CD14-positive monocyte (primary cell): ENCODE measurements at regions not wholly inside any gene's neighbourhood (a gene's known extent, or its start where the extent isn't known, plus 50 kb on each side); places are given as distances from the start of the nearest gene placed in this dataset.

Experiments
- DNase-seq, 3 donors: peaks; one replicate each; pipeline ENCODE4 v3.0.0-alpha.2; 2011 to 2022
- H2AFZ ChIP-seq: 2 replicates; pipeline ENCODE4 v1.6.0; 2012; ENCODE audit warnings: mild to moderate bottlenecking, low read depth, low read length, inconsistent platforms; ENCODE audit not compliant: insufficient read depth, poor library complexity, severe bottlenecking
- H3K27ac ChIP-seq, 2 donors: 1 replicate in 1 of 2; 2 replicates in 1 of 2; pipeline ENCODE4 v1.5.1; 2012 to 2013; ENCODE audit warnings: low read length in 2 of 2, control low read depth in 1 of 2, inconsistent platforms in 1 of 2, low read depth in 1 of 2, mild to moderate bottlenecking in 1 of 2
- H3K27me3 ChIP-seq, 2 donors: one replicate each; pipeline versions ENCODE4 v1.6.0 to v1.6.1; 2011 to 2013; ENCODE audit warnings: low read length in 2 of 2; ENCODE audit not compliant: control insufficient read depth in 2 of 2, insufficient read depth in 2 of 2
- H3K36me3 ChIP-seq, 2 donors: replicated peaks in 1 of 2; 1 replicate in 1 of 2; 2 replicates in 1 of 2; pipeline versions ENCODE4 v1.5.1 to v1.6.1; 2012 to 2013; ENCODE audit warnings: low read length in 2 of 2, control low read depth in 1 of 2, inconsistent platforms in 1 of 2, mild to moderate bottlenecking in 1 of 2; ENCODE audit not compliant: insufficient read depth in 2 of 2, control insufficient read depth in 1 of 2
- H3K4me1 ChIP-seq, 2 donors: 1 replicate in 1 of 2; 2 replicates in 1 of 2; pipeline versions ENCODE4 v1.5.1 to v1.6.1; 2012 to 2013; ENCODE audit warnings: low read length in 2 of 2, control low read depth in 1 of 2, inconsistent platforms in 1 of 2, mild to moderate bottlenecking in 1 of 2, moderate library complexity in 1 of 2; ENCODE audit not compliant: insufficient read depth in 2 of 2, control insufficient read depth in 1 of 2
- H3K4me2 ChIP-seq: replicated peaks from 2 replicates; pipeline ENCODE3; 2012; ENCODE audit warnings: low read length, moderate library complexity, mild to moderate bottlenecking; ENCODE audit not compliant: poor library complexity, severe bottlenecking; ENCODE audit errors: extremely low read depth
- H3K4me3 ChIP-seq, 3 experiments: fragments of 200-600 bp in 1 of 3; sonication (generic) in 1 of 3; replicated peaks in 1 of 3; 1 replicate in 2 of 3; 2 replicates in 1 of 3; pipeline ENCODE4 v1.5.1; 2011 to 2013; ENCODE audit warnings: low read length in 3 of 3, mild to moderate bottlenecking in 3 of 3, control low read depth in 2 of 3, low read depth in 2 of 3, inconsistent platforms in 1 of 3, moderate library complexity in 1 of 3
- H3K79me2 ChIP-seq: 2 replicates; pipeline ENCODE4 v1.6.0; 2012; ENCODE audit warnings: mild to moderate bottlenecking, control low read depth, inconsistent platforms, low read length, moderate library complexity; ENCODE audit not compliant: insufficient read depth
- H3K9ac ChIP-seq: 2 replicates; pipeline ENCODE4 v1.6.0; 2017; ENCODE audit warnings: low read length, mild to moderate bottlenecking; ENCODE audit not compliant: insufficient read depth, poor library complexity, severe bottlenecking
- H3K9me3 ChIP-seq, 2 donors: replicated peaks in 1 of 2; 1 replicate in 1 of 2; 2 replicates in 1 of 2; pipeline versions ENCODE4 v1.5.1 to v1.6.1; 2012 to 2013; ENCODE audit warnings: low read length in 2 of 2, control low read depth in 1 of 2; ENCODE audit not compliant: control insufficient read depth in 1 of 2, insufficient read depth in 1 of 2
- H4K20me1 ChIP-seq: 2 replicates; pipeline ENCODE4 v1.6.0; 2012; ENCODE audit warnings: mild to moderate bottlenecking, low read length, control low read depth, moderate library complexity; ENCODE audit not compliant: insufficient read depth
- H3K27ac Mint-ChIP-seq, 7 donors: one replicate each; pipeline ENCODE4 v1.8.0; 2020; ENCODE audit warnings: mild to moderate bottlenecking in 7 of 7, mixed read lengths in 7 of 7, moderate library complexity in 6 of 7, inconsistent platforms in 2 of 7
- H3K27me3 Mint-ChIP-seq, 3 donors: one replicate each; pipeline ENCODE4 v1.8.0; 2021 to 2022; ENCODE audit warnings: low read depth in 3 of 3, mild to moderate bottlenecking in 3 of 3, mixed read lengths in 3 of 3, moderate library complexity in 3 of 3, inconsistent platforms in 1 of 3
- H3K36me3 Mint-ChIP-seq, 2 donors: one replicate each; pipeline ENCODE4 v1.8.0; 2020; ENCODE audit warnings: mixed read lengths in 2 of 2, inconsistent platforms in 1 of 2, mild to moderate bottlenecking in 1 of 2
- H3K4me1 Mint-ChIP-seq: one replicate; pipeline ENCODE4 v1.8.0; 2020; ENCODE audit warnings: mild to moderate bottlenecking, mixed read lengths
- H3K4me3 Mint-ChIP-seq, 2 donors: one replicate each; pipeline ENCODE4 v1.8.0; 2020; ENCODE audit warnings: mild to moderate bottlenecking in 2 of 2, mixed read lengths in 2 of 2, moderate library complexity in 1 of 2
- H3K9me3 Mint-ChIP-seq, 7 donors: one replicate each; pipeline ENCODE4 v1.8.0; 2020 to 2022; ENCODE audit warnings: mixed read lengths in 7 of 7, mild to moderate bottlenecking in 6 of 7, moderate library complexity in 6 of 7, inconsistent platforms in 2 of 7
- WGBS: methylation state at CpG from one replicate; pipeline ENCODE4 v1.1.5; 2013; ENCODE audit warnings: missing lambda C conversion rate; ENCODE audit not compliant: insufficient coverage; 5-methylcytosine and 5-hydroxymethylcytosine counted together
- intact Hi-C, 2 donors: fragments of 100-400 bp; cut with micrococcal nuclease; formaldehyde crosslinking; loops; one replicate each; pipeline versions ENCODE4 v1.15.0 to v1.15.1; 2023
- TF ChIP-seq, protein P1 (sequence below): fragments of 200-600 bp; IDR thresholded peaks from one replicate; pipeline ENCODE4 v1.8.0; 2022; ENCODE audit warnings: antibody characterized with exemption, mild to moderate bottlenecking

DNA sequence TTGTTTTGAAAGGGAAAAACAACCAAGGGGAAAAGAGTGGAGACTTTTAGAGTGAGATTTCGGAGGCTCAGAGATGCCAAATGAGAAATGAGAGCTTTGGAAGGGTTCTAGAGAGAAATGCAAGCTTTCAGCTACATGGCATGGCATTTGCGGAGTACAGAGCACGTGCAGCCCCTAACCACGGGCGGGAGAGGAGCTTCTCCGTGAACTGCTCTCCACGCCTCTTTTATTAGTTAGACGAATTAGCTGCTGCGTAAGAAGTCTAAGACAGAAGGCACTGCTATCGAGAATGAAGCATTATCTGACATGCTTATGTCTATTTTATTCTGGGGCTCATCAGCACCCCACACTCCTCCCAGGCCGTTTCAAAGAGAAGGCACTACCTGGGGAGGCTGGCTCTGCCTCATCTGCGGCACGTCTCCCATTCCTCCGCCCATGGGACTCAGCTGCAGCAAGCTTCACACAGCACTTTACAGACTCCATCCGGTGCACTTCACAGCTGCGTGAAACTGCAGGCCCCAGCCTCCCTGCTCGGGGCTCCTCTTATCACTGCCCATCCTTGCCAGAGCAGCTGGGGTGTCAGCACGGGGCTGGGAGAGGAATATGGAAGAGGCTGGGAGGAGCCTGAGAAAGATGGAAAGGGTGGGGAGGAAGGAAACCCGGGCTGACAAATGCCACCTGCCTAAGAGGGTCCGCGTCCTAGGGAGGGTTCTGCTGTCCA lies 207.3 kb upstream of the APCDD1 start:
- H3K9me3 ChIP-seq = no peaks in the 10 kb centered on the region
- H3K27me3 ChIP-seq = no peaks in the 10 kb centered on the region
- H3K27ac ChIP-seq = peak overlapping the region; percentile 18 to 36
- no peaks in the 10 kb centered on the region for H4K20me1 ChIP-seq
- WGBS = 81% methylated on average over 13 of the region's 21 CpGs
- H3K36me3 Mint-ChIP-seq = no peaks in the 10 kb centered on the region
- H3K9ac ChIP-seq = no peak overlapping the region
- peaks cover 40 to 42% of the 10 kb centered on the region in 2 donors for H3K4me1 ChIP-seq
- H3K4me1 Mint-ChIP-seq = peaks cover 34% of the 10 kb centered on the region
- H2AFZ ChIP-seq = peak overlapping the region; percentile 31
- peak overlapping the region in 4 of 7 donors; percentile 40 to 76 (median 71) for H3K27ac Mint-ChIP-seq
- H3K4me3 Mint-ChIP-seq = peak overlapping the region in 1 of 2 donors; percentile 50
- H3K27me3 Mint-ChIP-seq = peaks cover 0 to 5% (median 3%) of the 10 kb centered on the region in 3 donors
- H3K4me3 ChIP-seq = no peak overlapping the region
- TF ChIP-seq, protein P1, sequence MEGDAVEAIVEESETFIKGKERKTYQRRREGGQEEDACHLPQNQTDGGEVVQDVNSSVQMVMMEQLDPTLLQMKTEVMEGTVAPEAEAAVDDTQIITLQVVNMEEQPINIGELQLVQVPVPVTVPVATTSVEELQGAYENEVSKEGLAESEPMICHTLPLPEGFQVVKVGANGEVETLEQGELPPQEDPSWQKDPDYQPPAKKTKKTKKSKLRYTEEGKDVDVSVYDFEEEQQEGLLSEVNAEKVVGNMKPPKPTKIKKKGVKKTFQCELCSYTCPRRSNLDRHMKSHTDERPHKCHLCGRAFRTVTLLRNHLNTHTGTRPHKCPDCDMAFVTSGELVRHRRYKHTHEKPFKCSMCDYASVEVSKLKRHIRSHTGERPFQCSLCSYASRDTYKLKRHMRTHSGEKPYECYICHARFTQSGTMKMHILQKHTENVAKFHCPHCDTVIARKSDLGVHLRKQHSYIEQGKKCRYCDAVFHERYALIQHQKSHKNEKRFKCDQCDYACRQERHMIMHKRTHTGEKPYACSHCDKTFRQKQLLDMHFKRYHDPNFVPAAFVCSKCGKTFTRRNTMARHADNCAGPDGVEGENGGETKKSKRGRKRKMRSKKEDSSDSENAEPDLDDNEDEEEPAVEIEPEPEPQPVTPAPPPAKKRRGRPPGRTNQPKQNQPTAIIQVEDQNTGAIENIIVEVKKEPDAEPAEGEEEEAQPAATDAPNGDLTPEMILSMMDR = no peak
- DNase-seq = no peak
- peak overlapping the region; percentile 15 for H3K4me2 ChIP-seq
- no peaks in the 10 kb centered on the region for H3K9me3 Mint-ChIP-seq
- intact Hi-C loops = no loop called here
- no peaks in the 10 kb centered on the region for H3K36me3 ChIP-seq
- no peaks in the 10 kb centered on the region for H3K79me2 ChIP-seq

DNA sequence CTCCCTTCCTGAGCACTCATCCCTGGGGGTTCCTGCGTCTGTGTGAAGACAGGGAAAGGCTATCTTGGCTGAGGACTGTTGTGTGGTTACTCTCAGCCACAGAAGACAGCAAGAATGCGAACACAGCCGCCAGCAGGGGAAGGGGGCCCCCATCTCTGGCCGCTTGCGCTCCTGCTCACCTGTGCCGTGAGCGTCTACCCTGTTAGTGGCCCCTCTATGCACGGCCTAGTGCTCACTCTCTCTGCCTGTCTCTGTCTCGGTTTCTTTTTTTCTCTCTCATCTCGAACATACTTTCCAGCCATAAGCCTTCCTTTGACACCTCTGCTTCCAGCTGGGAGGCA lies 206.7 kb upstream of the APCDD1 start:
- Mint-ChIP-seq H3K4me1 (peaks cover 34% of the 10 kb centered on the region), H3K27ac (peak overlapping the region in 2 of 7 donors; percentile 40 to 74), H3K4me3 (no peak overlapping the region), H3K36me3 (no peaks in the 10 kb centered on the region), H3K27me3 (peaks cover 0 to 5% (median 3%) of the 10 kb centered on the region in 3 donors), H3K9me3 (no peaks in the 10 kb centered on the region)
- WGBS = 88% methylated on average over 7 of the region's 10 CpGs
- no peaks in the 10 kb centered on the region for H4K20me1 ChIP-seq
- no peak for DNase-seq
- no peak overlapping the region for H3K4me3 ChIP-seq
- TF ChIP-seq, protein P1 = no peak
- no peaks in the 10 kb centered on the region for H3K79me2 ChIP-seq
- H3K36me3 ChIP-seq = no peaks in the 10 kb centered on the region
- H3K9ac ChIP-seq = no peak overlapping the region
- H2AFZ ChIP-seq = peak overlapping the region; percentile 31
- H3K27me3 ChIP-seq = no peaks in the 10 kb centered on the region
- intact Hi-C loops = no loop called here
- H3K27ac ChIP-seq = peak overlapping the region; percentile 18 to 36
- H3K4me2 ChIP-seq = no peak overlapping the region
- no peaks in the 10 kb centered on the region for H3K9me3 ChIP-seq
- peaks cover 40 to 42% of the 10 kb centered on the region in 2 donors for H3K4me1 ChIP-seq
